CD4-positive, alpha-beta T cell (primary cell): ENCODE measurements at regions not wholly inside any gene's neighbourhood (a gene's known extent, or its start where the extent isn't known, plus 50 kb on each side); places are given as distances from the start of the nearest gene placed in this dataset.

Experiments
- ATAC-seq: fragments of 200-7000 bp; cut with Tn5 transposase; one replicate; pipeline ENCODE4 v1.10.0; 2022; ENCODE audit warnings: mild to moderate bottlenecking; ENCODE audit not compliant: poor library complexity
- CTCF ChIA-PET: fragments of 350-600 bp; sonication (Branson Sonifier 250); formaldehyde crosslinking; loops from one replicate; lab custom pipeline; 2021; ENCODE audit warnings: antibody characterized with exemption, inconsistent platforms; lab: Charles Lee
- POLR2A ChIA-PET: fragments of 350-600 bp; sonication (Branson Sonifier 250); formaldehyde crosslinking; loops from one replicate; lab custom pipeline; 2021; ENCODE audit warnings: antibody characterized with exemption, inconsistent platforms; lab: Charles Lee
- DNase-seq, 14 experiments: peaks; one replicate each; pipeline ENCODE4 v3.0.0-alpha.2; 2013 to 2020; ENCODE audit warnings: mixed read lengths in 2 of 14
- H3K27ac ChIP-seq, 2 donors: one replicate each; pipeline versions ENCODE4 v1.5.1 to v1.7.0; 2013; ENCODE audit warnings: low read length in 2 of 2, low read depth in 1 of 2, mild to moderate bottlenecking in 1 of 2
- H3K27me3 ChIP-seq, 2 experiments: 1 replicate in 1 of 2; 2 replicates in 1 of 2; pipeline versions ENCODE4 v1.6.1 to v1.7.0; 2013; ENCODE audit warnings: low read length in 2 of 2, control low read depth in 1 of 2, mild to moderate bottlenecking in 1 of 2, moderate library complexity in 1 of 2; ENCODE audit not compliant: insufficient read depth in 2 of 2, control insufficient read depth in 1 of 2
- H3K36me3 ChIP-seq: one replicate; pipeline ENCODE4 v1.6.1; 2013; ENCODE audit warnings: low read length, control low read depth; ENCODE audit not compliant: insufficient read depth
- H3K4me1 ChIP-seq: one replicate; pipeline ENCODE4 v1.6.1; 2013; ENCODE audit warnings: low read length, control low read depth; ENCODE audit not compliant: insufficient read depth
- H3K4me3 ChIP-seq: one replicate; pipeline ENCODE4 v1.5.1; 2013; ENCODE audit warnings: mild to moderate bottlenecking, low read length, moderate library complexity
- H3K9me3 ChIP-seq, 2 experiments: 1 replicate in 1 of 2; 2 replicates in 1 of 2; pipeline versions ENCODE4 v1.6.1 to v1.7.0; 2013; ENCODE audit warnings: low read length in 2 of 2, mild to moderate bottlenecking in 2 of 2, control low read depth in 1 of 2, moderate library complexity in 1 of 2; ENCODE audit not compliant: control insufficient read depth in 1 of 2, insufficient read depth in 1 of 2
- H3K27ac Mint-ChIP-seq: one replicate; pipeline ENCODE4 v1.8.0; 2020; ENCODE audit warnings: mixed read lengths
- H3K27me3 Mint-ChIP-seq: one replicate; pipeline ENCODE4 v1.8.0; 2021; ENCODE audit warnings: mixed read lengths
- H3K36me3 Mint-ChIP-seq: one replicate; pipeline ENCODE4 v1.8.0; 2021; ENCODE audit warnings: low read depth, mixed read lengths
- H3K4me1 Mint-ChIP-seq: one replicate; pipeline ENCODE4 v1.8.0; 2021; ENCODE audit warnings: low read depth, mixed read lengths
- H3K4me3 Mint-ChIP-seq: one replicate; pipeline ENCODE4 v1.8.0; 2020; ENCODE audit warnings: mild to moderate bottlenecking, mixed read lengths
- H3K9me3 Mint-ChIP-seq: one replicate; pipeline ENCODE4 v1.8.0; 2020; ENCODE audit warnings: mixed read lengths
- intact Hi-C, 2 experiments: fragments of 100-400 bp; cut with DNase I in 1 of 2; cut with micrococcal nuclease in 1 of 2; formaldehyde crosslinking; loops; one replicate each; pipeline versions ENCODE4 v1.15.1 to v1.9.0; 2023 to 2025; cut with DNase I, micrococcal nuclease
- TF ChIP-seq, protein P1 (sequence below): fragments of 200-600 bp; IDR thresholded peaks from one replicate; pipeline ENCODE4 v1.8.0; 2022; ENCODE audit warnings: antibody characterized with exemption, mild to moderate bottlenecking

DNA sequence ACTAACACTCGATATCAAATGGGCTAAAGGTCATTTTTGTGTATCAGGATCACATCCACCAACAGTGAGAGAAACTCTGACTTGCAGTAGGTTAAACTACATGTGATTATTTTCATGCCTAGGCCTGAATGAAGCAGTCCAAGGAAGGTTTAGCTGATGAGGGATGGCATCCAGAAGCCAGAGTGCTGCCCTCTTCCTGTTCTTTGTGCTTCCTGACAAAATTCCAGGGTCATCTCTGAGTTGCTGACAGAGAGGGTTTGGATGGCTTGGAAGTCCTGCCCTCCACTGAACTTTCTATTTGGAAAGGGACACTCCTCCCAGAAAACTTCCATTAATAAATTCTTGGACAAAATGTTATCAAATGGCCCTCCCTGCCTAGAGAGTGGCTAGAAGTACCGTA, 728.3 kb upstream of the SLC10A2 start:
- Histone ChIP-seq H3K4me3 (no peak overlapping the region), H3K36me3 (no peaks in the 10 kb centered on the region), H3K27ac (no peak overlapping the region), H3K4me1 (no peaks in the 10 kb centered on the region), H3K27me3 (no peaks in the 10 kb centered on the region), H3K9me3 (peaks cover 0 to 7% of the 10 kb centered on the region in 2 experiments)
- H3K27ac Mint-ChIP-seq: no peak overlapping the region
- ATAC-seq: no peak
- no peaks in the 10 kb centered on the region for H3K4me1 Mint-ChIP-seq
- H3K36me3 Mint-ChIP-seq: no peaks in the 10 kb centered on the region
- TF ChIP-seq, protein P1, sequence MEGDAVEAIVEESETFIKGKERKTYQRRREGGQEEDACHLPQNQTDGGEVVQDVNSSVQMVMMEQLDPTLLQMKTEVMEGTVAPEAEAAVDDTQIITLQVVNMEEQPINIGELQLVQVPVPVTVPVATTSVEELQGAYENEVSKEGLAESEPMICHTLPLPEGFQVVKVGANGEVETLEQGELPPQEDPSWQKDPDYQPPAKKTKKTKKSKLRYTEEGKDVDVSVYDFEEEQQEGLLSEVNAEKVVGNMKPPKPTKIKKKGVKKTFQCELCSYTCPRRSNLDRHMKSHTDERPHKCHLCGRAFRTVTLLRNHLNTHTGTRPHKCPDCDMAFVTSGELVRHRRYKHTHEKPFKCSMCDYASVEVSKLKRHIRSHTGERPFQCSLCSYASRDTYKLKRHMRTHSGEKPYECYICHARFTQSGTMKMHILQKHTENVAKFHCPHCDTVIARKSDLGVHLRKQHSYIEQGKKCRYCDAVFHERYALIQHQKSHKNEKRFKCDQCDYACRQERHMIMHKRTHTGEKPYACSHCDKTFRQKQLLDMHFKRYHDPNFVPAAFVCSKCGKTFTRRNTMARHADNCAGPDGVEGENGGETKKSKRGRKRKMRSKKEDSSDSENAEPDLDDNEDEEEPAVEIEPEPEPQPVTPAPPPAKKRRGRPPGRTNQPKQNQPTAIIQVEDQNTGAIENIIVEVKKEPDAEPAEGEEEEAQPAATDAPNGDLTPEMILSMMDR: no peak
- ChIA-PET POLR2A (no interaction called here), CTCF (no interaction called here)
- no peak for DNase-seq
- H3K9me3 Mint-ChIP-seq: peaks cover 2% of the 10 kb centered on the region
- H3K27me3 Mint-ChIP-seq: no peaks in the 10 kb centered on the region
- no peak overlapping the region for H3K4me3 Mint-ChIP-seq
- intact Hi-C loops: no loop called here

DNA sequence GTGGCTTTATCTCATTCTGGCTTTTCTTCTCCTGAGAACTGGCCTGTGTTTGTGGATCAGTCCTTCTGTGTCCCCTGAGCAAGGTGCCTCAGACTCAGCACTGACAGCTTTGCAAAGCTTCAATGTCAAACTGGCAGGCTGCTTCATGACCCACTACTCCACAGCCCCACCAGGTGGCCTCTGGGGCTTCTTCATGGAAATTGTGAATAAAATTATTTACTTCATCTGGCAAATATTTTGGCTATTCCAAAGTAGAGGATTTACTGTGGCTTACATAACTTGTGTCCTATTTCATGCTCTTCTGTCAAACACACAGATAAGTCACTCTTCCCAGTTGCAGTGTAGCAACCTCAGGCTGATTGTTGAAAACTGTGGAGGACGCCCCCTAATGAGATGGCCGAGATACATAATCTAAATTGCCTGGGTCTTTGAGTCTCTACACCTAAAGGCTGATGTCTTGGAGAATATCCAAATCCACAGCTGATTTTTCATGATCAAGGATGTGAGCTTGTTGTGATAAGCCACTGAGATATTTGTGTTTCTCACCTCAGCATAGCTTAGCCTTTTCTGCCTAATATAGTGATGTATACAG, 721.9 kb upstream of the SLC10A2 start:
- no peaks in the 10 kb centered on the region for H3K36me3 Mint-ChIP-seq
- H3K9me3 ChIP-seq: peaks cover 0 to 3% of the 10 kb centered on the region in 2 experiments
- no peaks in the 10 kb centered on the region for H3K9me3 Mint-ChIP-seq
- H3K36me3 ChIP-seq: no peaks in the 10 kb centered on the region
- H3K27ac ChIP-seq: no peak overlapping the region
- TF ChIP-seq, protein P1: no peak
- no peaks in the 10 kb centered on the region for H3K4me1 ChIP-seq
- H3K27ac Mint-ChIP-seq: no peak overlapping the region
- H3K27me3 Mint-ChIP-seq: no peaks in the 10 kb centered on the region
- ChIA-PET POLR2A (no interaction called here), CTCF (no interaction called here)
- no peak for ATAC-seq
- H3K4me3 ChIP-seq: no peak overlapping the region
- H3K27me3 ChIP-seq: no peaks in the 10 kb centered on the region
- H3K4me1 Mint-ChIP-seq: no peaks in the 10 kb centered on the region
- intact Hi-C loops: no loop called here
- DNase-seq: no peak
- H3K4me3 Mint-ChIP-seq: no peak overlapping the region

DNA sequence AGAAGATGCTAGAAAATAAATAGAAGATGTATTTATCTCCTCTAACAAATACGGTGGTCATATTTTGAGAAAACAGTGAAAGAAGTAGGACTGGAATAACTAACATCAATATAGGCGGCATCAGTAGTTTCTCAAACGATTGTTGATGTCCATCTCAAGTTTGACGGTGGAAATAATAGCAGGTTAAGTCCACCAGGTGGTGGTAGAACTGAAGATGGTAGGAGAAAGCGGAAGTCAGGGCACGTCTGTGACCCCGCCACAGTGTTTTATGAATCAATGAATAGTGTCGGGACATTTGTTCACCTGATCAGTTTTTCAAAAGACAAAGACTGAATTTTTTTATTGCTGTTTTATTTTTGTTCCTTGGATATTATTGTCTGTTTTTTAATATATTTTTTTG, 706.4 kb upstream of the SLC10A2 start:
- DNase-seq: no peak
- H3K27ac Mint-ChIP-seq: no peak overlapping the region
- no peaks in the 10 kb centered on the region for H3K36me3 ChIP-seq
- no peak for ATAC-seq
- no peaks in the 10 kb centered on the region for H3K27me3 Mint-ChIP-seq
- H3K27me3 ChIP-seq: no peaks in the 10 kb centered on the region
- no peaks in the 10 kb centered on the region for H3K4me1 Mint-ChIP-seq
- H3K27ac ChIP-seq: no peak overlapping the region
- no peaks in the 10 kb centered on the region for H3K36me3 Mint-ChIP-seq
- CTCF ChIA-PET: no interaction called here
- H3K4me1 ChIP-seq: no peaks in the 10 kb centered on the region
- POLR2A ChIA-PET: no interaction called here
- TF ChIP-seq, protein P1: peak; percentile 12
- peaks cover 3% of the 10 kb centered on the region for H3K9me3 Mint-ChIP-seq
- intact Hi-C loops: no loop called here
- no peak overlapping the region for H3K4me3 Mint-ChIP-seq
- no peak overlapping the region for H3K4me3 ChIP-seq
- H3K9me3 ChIP-seq: peaks cover 0 to 4% of the 10 kb centered on the region in 2 experiments
